Adipocyte (in vitro differentiated cells): ENCODE measurements at regions not wholly inside any gene's neighbourhood (a gene's known extent, or its start where the extent isn't known, plus 50 kb on each side); places are given as distances from the start of the nearest gene placed in this dataset.

Source experiments
- DNase-seq: peaks from one replicate; pipeline ENCODE4 v3.0.0-alpha.2; 2015; ENCODE audit warnings: low read depth
- H3K27me3 ChIP-seq: replicated peaks from 2 replicates; pipeline ENCODE4 v1.7.0; 2013; ENCODE audit warnings: mild to moderate bottlenecking, low read length, moderate library complexity; ENCODE audit not compliant: control insufficient read depth, insufficient read depth
- H3K36me3 ChIP-seq: 2 replicates; pipeline ENCODE4 v1.7.0; 2013; ENCODE audit warnings: low read length, mild to moderate bottlenecking, moderate library complexity; ENCODE audit not compliant: control insufficient read depth, insufficient read depth, severe bottlenecking
- H3K4me1 ChIP-seq: 2 replicates; pipeline ENCODE4 v1.7.0; 2013; ENCODE audit warnings: mild to moderate bottlenecking, low read length, moderate library complexity; ENCODE audit not compliant: control insufficient read depth, insufficient read depth
- H3K4me3 ChIP-seq: 2 replicates; pipeline ENCODE4 v1.7.0; 2013; ENCODE audit warnings: mild to moderate bottlenecking, low read length, moderate library complexity
- H3K9ac ChIP-seq: 2 replicates; pipeline ENCODE4 v1.7.0; 2013; ENCODE audit warnings: mild to moderate bottlenecking, low read length, moderate library complexity
- H3K9me3 ChIP-seq: 2 replicates; pipeline ENCODE4 v1.7.0; 2013; ENCODE audit warnings: mild to moderate bottlenecking, low read length, moderate library complexity; ENCODE audit not compliant: control insufficient read depth

GRCh38 chr5:173557123-173557903, 59.1 kb downstream of the BOD1 start:
- Histone ChIP-seq H3K36me3 (no peaks in the 10 kb centered on the region), H3K9ac (no peak overlapping the region), H3K9me3 (peaks cover 20% of the 10 kb centered on the region), H3K27me3 (no peaks in the 10 kb centered on the region), H3K4me1 (peaks cover 7% of the 10 kb centered on the region), H3K4me3 (no peak overlapping the region)
- no peak for DNase-seq

GRCh38 chr5:173556142-173557028, 60.1 kb downstream of the BOD1 start:
- Histone ChIP-seq H3K4me1 (peaks cover 7% of the 10 kb centered on the region), H3K9me3 (peaks cover 19% of the 10 kb centered on the region), H3K27me3 (peaks cover 7% of the 10 kb centered on the region), H3K9ac (no peak overlapping the region), H3K4me3 (no peak overlapping the region), H3K36me3 (no peaks in the 10 kb centered on the region)
- DNase-seq: no peak

- DNase-seq: no peak
- H3K36me3 ChIP-seq: no peaks in the 10 kb centered on the region
- peaks cover 7% of the 10 kb centered on the region for H3K4me1 ChIP-seq
- no peak overlapping the region for H3K4me3 ChIP-seq
- H3K27me3 ChIP-seq: peaks cover 7% of the 10 kb centered on the region
- H3K9ac ChIP-seq: no peak overlapping the region
- peaks cover 7% of the 10 kb centered on the region for H3K9me3 ChIP-seq
Measured at GRCh38 chr5:173554989-173555705, 61.3 kb downstream of the BOD1 start.

GRCh38 chr5:173554038-173554955, 62.2 kb downstream of the BOD1 start:
- peaks cover 7% of the 10 kb centered on the region for H3K27me3 ChIP-seq
- no peak overlapping the region for H3K4me3 ChIP-seq

GRCh38 chr5:173550641-173551040, 65.8 kb downstream of the BOD1 start:
- Histone ChIP-seq H3K36me3 (no peaks in the 10 kb centered on the region), H3K4me1 (peaks cover 7% of the 10 kb centered on the region), H3K9me3 (no peaks in the 10 kb centered on the region), H3K9ac (no peak overlapping the region), H3K27me3 (peaks cover 12% of the 10 kb centered on the region), H3K4me3 (no peak overlapping the region)
- DNase-seq: no peak

More at GRCh38 chr5:173554038-173554955, 62.2 kb downstream of the BOD1 start:
- DNase-seq: no peak
- Histone ChIP-seq H3K4me1 (peaks cover 7% of the 10 kb centered on the region), H3K9ac (no peak overlapping the region), H3K9me3 (no peaks in the 10 kb centered on the region), H3K36me3 (no peaks in the 10 kb centered on the region)

GRCh38 chr5:173549644-173550043, 66.8 kb downstream of the BOD1 start:
- DNase-seq: no peak
- no peak overlapping the region for H3K4me3 ChIP-seq
- no peaks in the 10 kb centered on the region for H3K36me3 ChIP-seq
- no peaks in the 10 kb centered on the region for H3K9me3 ChIP-seq
- peaks cover 12% of the 10 kb centered on the region for H3K27me3 ChIP-seq
- no peak overlapping the region for H3K9ac ChIP-seq
- H3K4me1 ChIP-seq: peaks cover 7% of the 10 kb centered on the region

GRCh38 chr5:173547579-173547978, 68.9 kb downstream of the BOD1 start:
- Histone ChIP-seq H3K27me3 (peaks cover 12% of the 10 kb centered on the region), H3K9ac (no peak overlapping the region), H3K36me3 (no peaks in the 10 kb centered on the region), H3K4me1 (no peaks in the 10 kb centered on the region), H3K9me3 (no peaks in the 10 kb centered on the region), H3K4me3 (no peak overlapping the region)
- no peak for DNase-seq

GRCh38 chr5:173542964-173543363, 73.5 kb downstream of the BOD1 start:
- no peaks in the 10 kb centered on the region for H3K9me3 ChIP-seq
- H3K9ac ChIP-seq: no peak overlapping the region
- peaks cover 2% of the 10 kb centered on the region for H3K27me3 ChIP-seq
- H3K36me3 ChIP-seq: no peaks in the 10 kb centered on the region
- no peaks in the 10 kb centered on the region for H3K4me1 ChIP-seq
- no peak overlapping the region for H3K4me3 ChIP-seq
- DNase-seq: no peak

GRCh38 chr5:173542159-173542558, 74.3 kb downstream of the BOD1 start:
- Histone ChIP-seq H3K27me3 (peaks cover 2% of the 10 kb centered on the region), H3K9me3 (no peaks in the 10 kb centered on the region), H3K9ac (no peak overlapping the region), H3K4me1 (no peaks in the 10 kb centered on the region), H3K4me3 (no peak overlapping the region), H3K36me3 (no peaks in the 10 kb centered on the region)
- DNase-seq: no peak

- Histone ChIP-seq H3K36me3 (no peaks in the 10 kb centered on the region), H3K9ac (no peak overlapping the region), H3K27me3 (peaks cover 2% of the 10 kb centered on the region), H3K4me1 (peaks cover 10% of the 10 kb centered on the region), H3K4me3 (no peak overlapping the region), H3K9me3 (no peaks in the 10 kb centered on the region)
- no peak for DNase-seq
Measured at GRCh38 chr5:173538654-173539053, 77.8 kb downstream of the BOD1 start.
